ENCODE measurements at regions not wholly inside any gene's neighbourhood (a gene's known extent, or its start where the extent isn't known, plus 50 kb on each side); places are given as distances from the start of the nearest gene placed in this dataset.

GRCh38 chr1:188365874-188366273 is 1537.1 kb downstream of the PLA2G4A start:
- DNase-seq, result no peak
- intact Hi-C loops (cut with micrococcal nuclease), result no loop called here
- no peaks in the 10 kb centered on the region for H3K4me1 ChIP-seq
- no peaks in the 10 kb centered on the region for H3K9me3 ChIP-seq (replicated peaks)
- no peaks in the 10 kb centered on the region for H3K36me3 ChIP-seq
- TF ChIP-seq CTCF (IDR thresholded peaks at IDR 0.05; ENCODE audit: borderline replicate concordance), result no peak
- no peak overlapping the region for H3K4me3 ChIP-seq
- no peaks in the 10 kb centered on the region for H3K27me3 ChIP-seq (ENCODE audit: low read depth)
- no peak overlapping the region for H3K27ac ChIP-seq (replicated peaks)

GRCh38 chr1:188367661-188368060 is 1538.9 kb downstream of the PLA2G4A start:
- no peak for DNase-seq
- H3K36me3 ChIP-seq, result no peaks in the 10 kb centered on the region
- H3K4me3 ChIP-seq, result no peak overlapping the region
- no peak for TF ChIP-seq CTCF (IDR thresholded peaks at IDR 0.05; ENCODE audit: borderline replicate concordance)
- H3K4me1 ChIP-seq, result no peaks in the 10 kb centered on the region
- no peaks in the 10 kb centered on the region for H3K9me3 ChIP-seq (replicated peaks)
- intact Hi-C loops (cut with micrococcal nuclease), result no loop called here
- no peaks in the 10 kb centered on the region for H3K27me3 ChIP-seq (ENCODE audit: low read depth)
- no peak overlapping the region for H3K27ac ChIP-seq (replicated peaks)

- no peaks in the 10 kb centered on the region for H3K9me3 ChIP-seq (replicated peaks)
- TF ChIP-seq CTCF (IDR thresholded peaks at IDR 0.05; ENCODE audit: borderline replicate concordance), result no peak
- H3K36me3 ChIP-seq, result no peaks in the 10 kb centered on the region
- H3K4me3 ChIP-seq, result no peak overlapping the region
- DNase-seq, result no peak
- no peaks in the 10 kb centered on the region for H3K27me3 ChIP-seq (ENCODE audit: low read depth)
- intact Hi-C loops (cut with micrococcal nuclease), result no loop called here
- no peak overlapping the region for H3K27ac ChIP-seq (replicated peaks)
- H3K4me1 ChIP-seq, result no peaks in the 10 kb centered on the region
Measured at GRCh38 chr1:188371295-188371806, 1542.6 kb downstream of the PLA2G4A start.

GRCh38 chr1:188372821-188373220 is 1544.1 kb downstream of the PLA2G4A start:
- no peaks in the 10 kb centered on the region for H3K4me1 ChIP-seq
- intact Hi-C loops (cut with micrococcal nuclease), result no loop called here

GRCh38 chr1:188382851-188383250 is 1554.1 kb downstream of the PLA2G4A start:
- no peaks in the 10 kb centered on the region for H3K9me3 ChIP-seq (replicated peaks)
- H3K36me3 ChIP-seq, result no peaks in the 10 kb centered on the region
- H3K4me1 ChIP-seq, result no peaks in the 10 kb centered on the region
- H3K27ac ChIP-seq (replicated peaks), result no peak overlapping the region
- no peak for TF ChIP-seq CTCF (IDR thresholded peaks at IDR 0.05; ENCODE audit: borderline replicate concordance)
- no peaks in the 10 kb centered on the region for H3K27me3 ChIP-seq (ENCODE audit: low read depth)
- no peak overlapping the region for H3K4me3 ChIP-seq
- DNase-seq, result no peak
- intact Hi-C loops (cut with micrococcal nuclease), result no loop called here

More at GRCh38 chr1:188372821-188373220, 1544.1 kb downstream of the PLA2G4A start:
- DNase-seq, result no peak
- Histone ChIP-seq H3K4me3 (no peak overlapping the region), H3K27ac (replicated peaks) (no peak overlapping the region), H3K27me3 (ENCODE audit: low read depth) (no peaks in the 10 kb centered on the region), H3K9me3 (replicated peaks) (no peaks in the 10 kb centered on the region), H3K36me3 (no peaks in the 10 kb centered on the region)
- no peak for TF ChIP-seq CTCF (IDR thresholded peaks at IDR 0.05; ENCODE audit: borderline replicate concordance)
